ENCODE measurements at regions not wholly inside any gene's neighbourhood (a gene's known extent, or its start where the extent isn't known, plus 50 kb on each side); places are given as distances from the start of the nearest gene placed in this dataset.

GRCh38 chr6:9984607-9985006 lies 430.3 kb downstream of the TFAP2A start:
- Mint-ChIP-seq H3K27me3 (ENCODE audit: low read depth) (no peaks in the 10 kb centered on the region), H3K9me3 (peaks cover 4% of the 10 kb centered on the region), H3K36me3 (ENCODE audit: low read depth) (peaks cover 3% of the 10 kb centered on the region), H3K27ac (no peak overlapping the region), H3K4me3 (no peak overlapping the region), H3K4me1 (no peaks in the 10 kb centered on the region)
- TF ChIP-seq CTCF (IDR thresholded peaks at IDR 0.05; ENCODE audit: unreplicated experiment in 3 of 3): no peak

- no peak overlapping the region for H3K4me3 Mint-ChIP-seq
- H3K27ac Mint-ChIP-seq: no peak overlapping the region
- peaks cover 3% of the 10 kb centered on the region for H3K36me3 Mint-ChIP-seq (ENCODE audit: low read depth)
- H3K4me1 Mint-ChIP-seq: no peaks in the 10 kb centered on the region
- no peak for TF ChIP-seq CTCF (IDR thresholded peaks at IDR 0.05; ENCODE audit: unreplicated experiment in 3 of 3)
- no peaks in the 10 kb centered on the region for H3K27me3 Mint-ChIP-seq (ENCODE audit: low read depth)
- peaks cover 4% of the 10 kb centered on the region for H3K9me3 Mint-ChIP-seq
Observed at GRCh38 chr6:9983168-9983567, 431.7 kb downstream of the TFAP2A start.

GRCh38 chr6:9982215-9982614 lies 432.7 kb downstream of the TFAP2A start:
- peaks cover 3% of the 10 kb centered on the region for H3K36me3 Mint-ChIP-seq (ENCODE audit: low read depth)
- H3K9me3 Mint-ChIP-seq: peaks cover 4% of the 10 kb centered on the region
- no peaks in the 10 kb centered on the region for H3K27me3 Mint-ChIP-seq (ENCODE audit: low read depth)
- H3K4me1 Mint-ChIP-seq: no peaks in the 10 kb centered on the region
- H3K4me3 Mint-ChIP-seq: no peak overlapping the region
- no peak overlapping the region for H3K27ac Mint-ChIP-seq
- TF ChIP-seq CTCF (IDR thresholded peaks at IDR 0.05; ENCODE audit: unreplicated experiment in 3 of 3): no peak

GRCh38 chr6:9979996-9980395 lies 434.9 kb downstream of the TFAP2A start:
- Mint-ChIP-seq H3K4me3 (no peak overlapping the region), H3K36me3 (ENCODE audit: low read depth) (peaks cover 3% of the 10 kb centered on the region), H3K4me1 (no peaks in the 10 kb centered on the region), H3K27me3 (ENCODE audit: low read depth) (no peaks in the 10 kb centered on the region), H3K9me3 (peaks cover 4% of the 10 kb centered on the region), H3K27ac (no peak overlapping the region)
- no peak for TF ChIP-seq CTCF (IDR thresholded peaks at IDR 0.05; ENCODE audit: unreplicated experiment in 3 of 3)

GRCh38 chr6:9978480-9978879 lies 436.4 kb downstream of the TFAP2A start:
- no peaks in the 10 kb centered on the region for H3K4me1 Mint-ChIP-seq
- no peak overlapping the region for H3K4me3 Mint-ChIP-seq
- H3K36me3 Mint-ChIP-seq (ENCODE audit: low read depth): no peaks in the 10 kb centered on the region
- no peaks in the 10 kb centered on the region for H3K27me3 Mint-ChIP-seq (ENCODE audit: low read depth)
- H3K27ac Mint-ChIP-seq: peak overlapping the region; percentile 22 to 75 (median 41)
- no peaks in the 10 kb centered on the region for H3K9me3 Mint-ChIP-seq
- TF ChIP-seq CTCF (IDR thresholded peaks at IDR 0.05; ENCODE audit: unreplicated experiment in 3 of 3): no peak

- Mint-ChIP-seq H3K27ac (peak overlapping the region; percentile 45 to 80 (median 65)), H3K4me1 (no peaks in the 10 kb centered on the region), H3K9me3 (no peaks in the 10 kb centered on the region), H3K27me3 (ENCODE audit: low read depth) (no peaks in the 10 kb centered on the region), H3K4me3 (no peak overlapping the region), H3K36me3 (ENCODE audit: low read depth) (no peaks in the 10 kb centered on the region)
- no peak for TF ChIP-seq CTCF (IDR thresholded peaks at IDR 0.05; ENCODE audit: unreplicated experiment in 3 of 3)
Observed at GRCh38 chr6:9977411-9977810, 437.5 kb downstream of the TFAP2A start.

All from nephron (organoid).